Hematopoietic multipotent progenitor cell (in vitro differentiated cells): ENCODE measurements at regions not wholly inside any gene's neighbourhood (a gene's known extent, or its start where the extent isn't known, plus 50 kb on each side); places are given as distances from the start of the nearest gene placed in this dataset.
"Not testable (repeated sequence)": the region's sequence is repeated elsewhere in the genome, so short reads cannot be mapped to it uniquely, and the experiment has no call there.

Experiments
- DNase-seq, 3 donors: peaks; one replicate each; pipeline ENCODE4 v3.0.0-alpha.2; 2011 to 2015; ENCODE audit warnings: low read depth in 2 of 3, low spot score in 2 of 3

DNA sequence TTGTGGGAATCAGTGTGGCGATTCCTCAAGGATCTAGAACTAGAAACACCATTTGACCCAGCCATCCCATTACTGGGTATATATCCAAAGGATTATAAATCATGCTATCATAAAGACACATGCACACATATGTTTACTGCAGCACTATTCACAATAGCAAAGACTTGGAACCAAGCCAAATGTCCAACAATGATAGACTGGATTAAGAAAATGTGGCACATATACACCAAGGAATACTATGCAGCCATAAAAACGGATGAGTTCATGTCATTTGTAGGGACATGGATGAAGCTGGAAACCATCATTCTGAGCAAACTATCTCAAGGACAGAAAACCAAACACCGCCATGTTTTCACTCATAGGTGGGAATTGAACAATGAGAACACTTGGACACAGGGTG lies 250.9 kb upstream of the FGF13 start:
- DNase-seq: not testable (repeated sequence)

- DNase-seq: no peak
Observed at GRCh38 chrX:138954976-138955375, 243.5 kb upstream of the FGF13 start.

- peak in 1 of 3 donors; percentile 60 for DNase-seq
Observed at GRCh38 chrX:138946926-138947325, 235.4 kb upstream of the FGF13 start.

GRCh38 chrX:138945219-138945618 lies 233.7 kb upstream of the FGF13 start:
- no peak for DNase-seq

- no peak for DNase-seq
Observed at GRCh38 chrX:138939038-138939437, 227.5 kb upstream of the FGF13 start.

- DNase-seq: no peak
Observed at GRCh38 chrX:138938003-138938402, 226.5 kb upstream of the FGF13 start.

- DNase-seq: no peak
Observed at GRCh38 chrX:138931212-138931611, 219.7 kb upstream of the FGF13 start.

DNA sequence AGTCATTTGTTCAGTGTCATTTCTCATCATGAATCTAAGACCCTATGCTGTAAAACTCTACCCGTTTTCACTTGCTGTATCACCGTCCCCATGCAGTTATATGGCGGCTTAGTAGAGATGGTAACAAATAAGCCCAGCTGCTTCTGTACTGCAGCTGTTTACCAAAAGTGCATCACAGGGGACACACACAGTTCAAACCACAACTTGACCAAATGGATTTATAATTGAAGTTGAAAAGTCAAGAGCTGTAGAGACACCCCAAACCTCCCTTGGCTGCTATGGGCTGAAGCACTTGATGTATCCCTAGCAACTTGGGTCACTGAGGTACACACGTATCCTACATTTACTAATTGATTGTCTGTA lies 219.0 kb upstream of the FGF13 start:
- DNase-seq: no peak

GRCh38 chrX:138929926-138930582 lies 218.5 kb upstream of the FGF13 start:
- peak in 2 of 3 donors; percentile 45 to 81 for DNase-seq

GRCh38 chrX:138928737-138929459 lies 217.4 kb upstream of the FGF13 start:
- peak in 1 of 3 donors; percentile 25 for DNase-seq

- DNase-seq: peak in 2 of 3 donors; percentile 27 to 66
Observed at GRCh38 chrX:138925330-138925729, 213.8 kb upstream of the FGF13 start.

DNA sequence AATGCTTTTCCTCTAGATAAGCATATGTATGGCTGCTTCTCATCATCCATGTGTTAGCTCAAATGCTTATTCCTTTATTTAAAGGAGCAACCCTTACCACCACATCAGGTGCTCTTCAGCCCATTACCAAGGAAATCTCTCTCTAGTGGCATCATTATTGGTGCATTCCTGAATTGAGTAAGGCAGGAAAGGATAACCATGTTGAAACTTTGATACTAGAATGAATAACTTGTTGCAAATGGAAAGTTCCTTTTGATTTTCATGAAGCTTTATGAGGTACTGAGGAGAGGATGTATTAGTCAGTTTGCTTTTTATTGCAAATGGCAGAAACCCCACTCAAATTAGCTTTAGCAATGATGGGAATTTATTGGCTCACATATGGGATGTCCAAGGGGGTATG lies 212.3 kb upstream of the FGF13 start:
- DNase-seq: no peak

GRCh38 chrX:138921031-138921430 lies 209.5 kb upstream of the FGF13 start:
- DNase-seq: no peak

DNA sequence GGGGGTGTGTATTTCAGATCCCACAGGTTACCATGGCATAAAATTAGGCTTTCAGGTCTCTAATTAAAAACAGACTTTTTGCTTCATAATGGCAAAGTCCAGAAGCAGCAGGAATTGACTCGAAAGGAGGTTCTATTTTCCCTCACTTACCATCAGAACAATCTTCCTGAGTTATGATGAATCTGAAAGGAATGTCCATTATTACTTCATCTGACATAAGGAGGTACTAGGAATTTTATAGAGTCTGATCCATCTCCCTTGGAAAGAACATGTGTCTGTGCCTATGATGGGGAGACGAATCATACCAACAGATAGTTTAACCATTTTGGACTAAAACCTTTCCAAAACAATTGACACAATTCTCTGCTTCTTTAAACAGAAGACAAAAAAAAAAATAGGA lies 206.3 kb upstream of the FGF13 start:
- no peak for DNase-seq

GRCh38 chrX:138914767-138915166 lies 203.2 kb upstream of the FGF13 start:
- no peak for DNase-seq

- no peak for DNase-seq
Observed at GRCh38 chrX:138908577-138908976, 197.1 kb upstream of the FGF13 start.

DNA sequence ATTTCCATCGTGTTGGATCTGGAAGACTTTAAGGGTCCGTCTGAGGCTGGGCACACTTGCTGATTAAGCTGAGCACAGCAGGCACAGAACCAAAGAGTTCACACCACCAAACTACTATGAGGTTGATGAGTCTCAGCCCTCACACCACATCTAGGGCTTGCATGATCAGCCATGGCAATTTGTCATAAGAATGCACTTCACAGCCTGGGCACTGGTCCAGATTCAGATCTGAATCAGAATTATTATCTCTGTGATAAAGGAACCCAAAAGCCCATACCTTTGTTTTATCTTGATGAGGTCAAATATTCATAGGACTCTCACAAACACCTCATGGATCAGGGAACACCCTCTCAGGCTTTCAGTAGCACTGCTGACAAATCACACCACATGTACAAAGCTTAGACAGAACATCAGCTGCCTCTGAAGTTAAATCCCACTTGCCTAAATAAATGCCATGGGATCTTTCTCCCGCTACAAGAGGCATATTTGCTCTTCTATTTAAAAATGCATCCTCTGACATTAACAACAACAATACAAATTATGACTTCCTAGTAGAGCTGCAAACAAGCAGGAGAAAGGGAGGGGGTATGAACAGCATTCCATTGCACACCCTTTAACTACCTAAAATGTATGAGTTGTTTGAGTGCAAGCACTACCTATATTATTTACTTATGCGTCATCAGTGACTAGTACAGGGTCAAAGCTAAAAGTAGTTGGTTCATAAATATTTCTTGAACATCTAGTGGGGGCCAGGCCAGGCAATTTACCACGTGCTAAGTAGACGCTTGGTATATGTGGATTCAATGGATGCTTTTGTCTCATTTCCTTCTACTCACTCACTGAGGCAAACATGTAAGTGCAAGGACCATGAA lies 186.3 kb upstream of the FGF13 start:
- no peak for DNase-seq

GRCh38 chrX:138890491-138890890 lies 179.0 kb upstream of the FGF13 start:
- no peak for DNase-seq

- DNase-seq: no peak
Observed at GRCh38 chrX:138889149-138889548, 177.6 kb upstream of the FGF13 start.

DNA sequence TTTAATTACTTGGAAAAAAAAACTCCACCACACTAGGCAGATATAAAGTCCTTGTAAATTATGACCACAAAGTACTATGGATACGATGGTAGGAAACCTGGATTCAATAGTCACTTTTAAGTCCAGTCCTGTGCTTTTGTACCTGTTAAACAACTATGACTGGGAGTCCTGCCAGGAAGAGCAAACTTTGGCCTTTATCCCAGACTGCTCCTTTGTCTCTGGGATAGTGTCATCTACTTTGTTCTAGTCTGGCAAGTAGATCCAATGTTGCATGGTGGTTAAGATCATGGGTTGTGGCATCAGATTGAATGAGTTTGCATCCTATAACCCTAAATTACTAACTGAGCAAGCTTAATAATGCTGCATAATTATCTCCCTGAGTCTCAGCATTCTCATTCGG lies 175.3 kb upstream of the FGF13 start:
- no peak for DNase-seq

DNA sequence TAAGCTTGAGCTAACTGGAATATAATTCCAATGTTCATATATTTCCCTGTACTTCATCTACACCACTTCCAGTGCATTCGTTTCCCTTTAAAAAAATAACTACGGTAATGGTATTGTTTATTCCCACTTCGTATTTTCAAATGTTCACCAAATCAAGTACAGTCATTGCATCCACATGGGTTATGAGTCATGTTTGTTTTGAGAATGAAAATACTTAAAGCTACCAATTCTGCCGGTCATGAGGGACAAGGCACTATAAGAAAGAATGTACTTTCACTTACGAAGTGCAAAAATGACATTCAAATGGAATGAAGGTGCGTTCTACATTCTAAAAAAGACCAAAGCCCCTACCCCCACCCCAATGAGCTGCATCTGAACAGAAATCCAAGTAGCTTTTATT lies 174.4 kb upstream of the FGF13 start:
- DNase-seq: no peak

- not testable (repeated sequence) for DNase-seq
Observed at GRCh38 chrX:138880293-138880692, 168.8 kb upstream of the FGF13 start.
